SK-N-SH (cell line): ENCODE measurements at regions not wholly inside any gene's neighbourhood (a gene's known extent, or its start where the extent isn't known, plus 50 kb on each side); places are given as distances from the start of the nearest gene placed in this dataset.

Experiments
- CTCF ChIA-PET: fragments of 300-600, 350-600 bp; formaldehyde crosslinking; extraction: SDS; loops from one replicate; lab custom pipeline; 2021; lab: Yijun Ruan, JAX
- POLR2A ChIA-PET: fragments of 350-600 bp; sonication (Branson Sonifier 250); formaldehyde crosslinking; extraction: SDS; loops from one replicate; lab custom pipeline; 2020; ENCODE audit warnings: antibody characterized with exemption, inconsistent platforms; lab: Yijun Ruan, JAX
- DNase-seq: peaks from one replicate; pipeline ENCODE4 v3.0.0; 2012
- H2AFZ ChIP-seq: fragments of 200-600 bp; sonication (generic); 2 replicates; pipeline ENCODE4 v1.8.1; 2016; ENCODE audit warnings: antibody characterized with exemption, mild to moderate bottlenecking, low read depth
- H3F3A ChIP-seq: fragments of 200-600 bp; sonication (generic); replicated peaks from 2 replicates; pipeline ENCODE3; 2016; ENCODE audit warnings: antibody characterized with exemption, mild to moderate bottlenecking; ENCODE audit not compliant: insufficient read depth
- H3K27ac ChIP-seq, 2 experiments: fragments of 200-500 bp in 1 of 2; fragments of 200-600 bp in 1 of 2; sonication (Bioruptor generic) in 1 of 2; sonication (generic), shearing (Covaris generic) in 1 of 2; 2 replicates each; pipeline versions ENCODE4 v1.5.1 to v1.6.1; 2014 to 2016; ENCODE audit warnings: low read depth in 2 of 2, inconsistent platforms in 1 of 2, low read length in 1 of 2, mild to moderate bottlenecking in 1 of 2, mixed read lengths in 1 of 2
- H3K27me3 ChIP-seq: fragments of 200-600 bp; sonication (generic), shearing (Covaris generic); 2 replicates; pipeline ENCODE4 v1.6.1; 2016; ENCODE audit warnings: mixed run types; ENCODE audit not compliant: insufficient read depth
- H3K36me3 ChIP-seq, 2 experiments: fragments of 200-500 bp in 1 of 2; fragments of 200-600 bp in 1 of 2; sonication (Bioruptor generic) in 1 of 2; sonication (generic) in 1 of 2; replicated peaks in 1 of 2; 2 replicates each; pipeline versions ENCODE3 to v1.5.1; 2014 to 2016; ENCODE audit warnings: low read length in 1 of 2, mild to moderate bottlenecking in 1 of 2; ENCODE audit not compliant: insufficient read depth in 2 of 2, control insufficient read depth in 1 of 2
- H3K4me1 ChIP-seq, 2 experiments: fragments of 200-500 bp in 1 of 2; fragments of 200-600 bp in 1 of 2; sonication (Bioruptor generic) in 1 of 2; sonication (generic), shearing (Covaris generic) in 1 of 2; 2 replicates each; pipeline versions ENCODE4 v1.5.1 to v1.6.1; 2014 to 2016; ENCODE audit warnings: low read depth in 1 of 2, low read length in 1 of 2, mixed run types in 1 of 2; ENCODE audit not compliant: insufficient read depth in 2 of 2, control insufficient read depth in 1 of 2
- H3K4me2 ChIP-seq: fragments of 200-600 bp; sonication (generic), shearing (Covaris generic); 2 replicates; pipeline ENCODE4 v1.6.1; 2017; ENCODE audit warnings: mixed run types
- H3K4me3 ChIP-seq, 2 experiments: fragments of 200-500 bp in 1 of 2; fragments of 200-600 bp in 1 of 2; sonication (Bioruptor generic) in 1 of 2; sonication (generic), shearing (Covaris generic) in 1 of 2; 2 replicates each; pipeline versions ENCODE4 v1.5.1 to v1.8.1; 2014 to 2016; ENCODE audit warnings: low read depth in 2 of 2, inconsistent platforms in 1 of 2, low read length in 1 of 2, mild to moderate bottlenecking in 1 of 2, mixed read lengths in 1 of 2, moderate library complexity in 1 of 2
- H3K79me2 ChIP-seq: fragments of 200-600 bp; sonication (generic); 2 replicates; pipeline ENCODE4 v1.8.1; 2017; ENCODE audit warnings: mild to moderate bottlenecking; ENCODE audit not compliant: insufficient read depth
- H3K9ac ChIP-seq: fragments of 200-600 bp; sonication (generic); 2 replicates; pipeline ENCODE4 v1.6.1; 2017; ENCODE audit warnings: mixed run types
- H3K9me2 ChIP-seq: fragments of 200-600 bp; sonication (generic); 2 replicates; pipeline ENCODE4 v1.6.1; 2017; ENCODE audit warnings: mixed run types
- H3K9me3 ChIP-seq: fragments of 200-600 bp; sonication (generic); 2 replicates; pipeline ENCODE4 v1.6.1; 2017; ENCODE audit warnings: mixed run types, mild to moderate bottlenecking, moderate library complexity
- H4K20me1 ChIP-seq: fragments of 200-600 bp; sonication (generic); 2 replicates; pipeline ENCODE4 v1.6.1; 2017; ENCODE audit warnings: mild to moderate bottlenecking, mixed run types; ENCODE audit not compliant: insufficient read depth
- EZH2phosphoT487 ChIP-seq: fragments of 200-600 bp; sonication (generic); IDR thresholded peaks from 2 replicates; pipeline ENCODE4 v1.6.1; 2017; ENCODE audit warnings: low read depth, mixed run types, mild to moderate bottlenecking, antibody characterized with exemption, moderate library complexity, borderline replicate concordance
- MEF2A ChIP-seq: IDR thresholded peaks from 2 replicates; pipeline ENCODE4 v1.4.0; 2012; ENCODE audit warnings: low read depth, borderline replicate concordance
- NRF1 ChIP-seq: IDR thresholded peaks from 2 replicates; pipeline ENCODE4 v1.6.1; 2012; ENCODE audit warnings: low read depth, mild to moderate bottlenecking, low read length
- RCOR1 ChIP-seq: fragments of 150-350 bp; IDR thresholded peaks from 2 replicates; pipeline ENCODE4 v1.6.1; 2017; ENCODE audit warnings: antibody characterized with exemption, low read length
- RXRA ChIP-seq: IDR thresholded peaks from 2 replicates; pipeline ENCODE4 v1.4.0; 2012; ENCODE audit warnings: low read depth, mild to moderate bottlenecking, borderline replicate concordance
- TCF12 ChIP-seq: IDR thresholded peaks from 2 replicates; pipeline ENCODE4 v1.4.0; 2012
- TF ChIP-seq, protein P1 (sequence below): fragments of 200-600 bp; sonication (generic); IDR thresholded peaks from 2 replicates; pipeline ENCODE4 v1.6.1; 2017; ENCODE audit warnings: antibody characterized with exemption, mild to moderate bottlenecking, moderate library complexity
- TF ChIP-seq, protein P2 (sequence below): IDR thresholded peaks from 2 replicates; pipeline ENCODE4 v1.4.0; 2012; ENCODE audit warnings: low read depth, borderline replicate concordance
- TF ChIP-seq, protein P3 (sequence below): IDR thresholded peaks from 2 replicates; pipeline ENCODE4 v1.6.1; 2012; ENCODE audit warnings: mild to moderate bottlenecking, low read depth, low read length, moderate library complexity

GRCh38 chr16:62974424-62974823 lies 938.2 kb upstream of the CDH8 start (continued):
- TF ChIP-seq, protein P1, sequence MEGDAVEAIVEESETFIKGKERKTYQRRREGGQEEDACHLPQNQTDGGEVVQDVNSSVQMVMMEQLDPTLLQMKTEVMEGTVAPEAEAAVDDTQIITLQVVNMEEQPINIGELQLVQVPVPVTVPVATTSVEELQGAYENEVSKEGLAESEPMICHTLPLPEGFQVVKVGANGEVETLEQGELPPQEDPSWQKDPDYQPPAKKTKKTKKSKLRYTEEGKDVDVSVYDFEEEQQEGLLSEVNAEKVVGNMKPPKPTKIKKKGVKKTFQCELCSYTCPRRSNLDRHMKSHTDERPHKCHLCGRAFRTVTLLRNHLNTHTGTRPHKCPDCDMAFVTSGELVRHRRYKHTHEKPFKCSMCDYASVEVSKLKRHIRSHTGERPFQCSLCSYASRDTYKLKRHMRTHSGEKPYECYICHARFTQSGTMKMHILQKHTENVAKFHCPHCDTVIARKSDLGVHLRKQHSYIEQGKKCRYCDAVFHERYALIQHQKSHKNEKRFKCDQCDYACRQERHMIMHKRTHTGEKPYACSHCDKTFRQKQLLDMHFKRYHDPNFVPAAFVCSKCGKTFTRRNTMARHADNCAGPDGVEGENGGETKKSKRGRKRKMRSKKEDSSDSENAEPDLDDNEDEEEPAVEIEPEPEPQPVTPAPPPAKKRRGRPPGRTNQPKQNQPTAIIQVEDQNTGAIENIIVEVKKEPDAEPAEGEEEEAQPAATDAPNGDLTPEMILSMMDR, result no peak

GRCh38 chr16:62970851-62971250 lies 934.6 kb upstream of the CDH8 start:
- ChIA-PET POLR2A (no interaction called here), CTCF (no interaction called here)
- no peak overlapping the region for H2AFZ ChIP-seq

More at GRCh38 chr16:62970851-62971250, 934.6 kb upstream of the CDH8 start:
- TF ChIP-seq RCOR1, result no peak
- TF ChIP-seq, protein P2, sequence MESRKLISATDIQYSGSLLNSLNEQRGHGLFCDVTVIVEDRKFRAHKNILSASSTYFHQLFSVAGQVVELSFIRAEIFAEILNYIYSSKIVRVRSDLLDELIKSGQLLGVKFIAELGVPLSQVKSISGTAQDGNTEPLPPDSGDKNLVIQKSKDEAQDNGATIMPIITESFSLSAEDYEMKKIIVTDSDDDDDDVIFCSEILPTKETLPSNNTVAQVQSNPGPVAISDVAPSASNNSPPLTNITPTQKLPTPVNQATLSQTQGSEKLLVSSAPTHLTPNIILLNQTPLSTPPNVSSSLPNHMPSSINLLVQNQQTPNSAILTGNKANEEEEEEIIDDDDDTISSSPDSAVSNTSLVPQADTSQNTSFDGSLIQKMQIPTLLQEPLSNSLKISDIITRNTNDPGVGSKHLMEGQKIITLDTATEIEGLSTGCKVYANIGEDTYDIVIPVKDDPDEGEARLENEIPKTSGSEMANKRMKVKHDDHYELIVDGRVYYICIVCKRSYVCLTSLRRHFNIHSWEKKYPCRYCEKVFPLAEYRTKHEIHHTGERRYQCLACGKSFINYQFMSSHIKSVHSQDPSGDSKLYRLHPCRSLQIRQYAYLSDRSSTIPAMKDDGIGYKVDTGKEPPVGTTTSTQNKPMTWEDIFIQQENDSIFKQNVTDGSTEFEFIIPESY, result no peak
- no peak for TF ChIP-seq TCF12
- TF ChIP-seq NRF1, result no peak
- TF ChIP-seq, protein P1, result no peak
- TF ChIP-seq EZH2phosphoT487, result no peak
- no peak for TF ChIP-seq MEF2A
- TF ChIP-seq RXRA, result no peak
- TF ChIP-seq, protein P3, sequence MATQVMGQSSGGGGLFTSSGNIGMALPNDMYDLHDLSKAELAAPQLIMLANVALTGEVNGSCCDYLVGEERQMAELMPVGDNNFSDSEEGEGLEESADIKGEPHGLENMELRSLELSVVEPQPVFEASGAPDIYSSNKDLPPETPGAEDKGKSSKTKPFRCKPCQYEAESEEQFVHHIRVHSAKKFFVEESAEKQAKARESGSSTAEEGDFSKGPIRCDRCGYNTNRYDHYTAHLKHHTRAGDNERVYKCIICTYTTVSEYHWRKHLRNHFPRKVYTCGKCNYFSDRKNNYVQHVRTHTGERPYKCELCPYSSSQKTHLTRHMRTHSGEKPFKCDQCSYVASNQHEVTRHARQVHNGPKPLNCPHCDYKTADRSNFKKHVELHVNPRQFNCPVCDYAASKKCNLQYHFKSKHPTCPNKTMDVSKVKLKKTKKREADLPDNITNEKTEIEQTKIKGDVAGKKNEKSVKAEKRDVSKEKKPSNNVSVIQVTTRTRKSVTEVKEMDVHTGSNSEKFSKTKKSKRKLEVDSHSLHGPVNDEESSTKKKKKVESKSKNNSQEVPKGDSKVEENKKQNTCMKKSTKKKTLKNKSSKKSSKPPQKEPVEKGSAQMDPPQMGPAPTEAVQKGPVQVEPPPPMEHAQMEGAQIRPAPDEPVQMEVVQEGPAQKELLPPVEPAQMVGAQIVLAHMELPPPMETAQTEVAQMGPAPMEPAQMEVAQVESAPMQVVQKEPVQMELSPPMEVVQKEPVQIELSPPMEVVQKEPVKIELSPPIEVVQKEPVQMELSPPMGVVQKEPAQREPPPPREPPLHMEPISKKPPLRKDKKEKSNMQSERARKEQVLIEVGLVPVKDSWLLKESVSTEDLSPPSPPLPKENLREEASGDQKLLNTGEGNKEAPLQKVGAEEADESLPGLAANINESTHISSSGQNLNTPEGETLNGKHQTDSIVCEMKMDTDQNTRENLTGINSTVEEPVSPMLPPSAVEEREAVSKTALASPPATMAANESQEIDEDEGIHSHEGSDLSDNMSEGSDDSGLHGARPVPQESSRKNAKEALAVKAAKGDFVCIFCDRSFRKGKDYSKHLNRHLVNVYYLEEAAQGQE, result no peak
- TF ChIP-seq, all 33 proteins: peak for 0
- no peak overlapping the region for H3K4me3 ChIP-seq
- no peaks in the 10 kb centered on the region for H3K36me3 ChIP-seq
- H3K9me2 ChIP-seq, result no peaks in the 10 kb centered on the region
- H3K9ac ChIP-seq, result no peak overlapping the region
- no peaks in the 10 kb centered on the region for H3K79me2 ChIP-seq
- DNase-seq, result no peak
- H3K4me2 ChIP-seq, result no peak overlapping the region
- H3K27ac ChIP-seq, result no peak overlapping the region
- no peaks in the 10 kb centered on the region for H3K27me3 ChIP-seq
- no peaks in the 10 kb centered on the region for H4K20me1 ChIP-seq
- no peaks in the 10 kb centered on the region for H3K9me3 ChIP-seq
- peaks cover 0 to 3% of the 10 kb centered on the region in 2 experiments; a peak in 1 of 4 replicates for H3K4me1 ChIP-seq
- H3F3A ChIP-seq, result no peaks in the 10 kb centered on the region
